Thoracic aorta (tissue), 2 donors: ENCODE measurements at regions not wholly inside any gene's neighbourhood (a gene's known extent, or its start where the extent isn't known, plus 50 kb on each side); places are given as distances from the start of the nearest gene placed in this dataset.

Experiments
- ATAC-seq: fragments of 150-250 bp; one replicate; pipeline ENCODE4 v1.8.0; 2017; ENCODE audit warnings: low read depth; ENCODE audit not compliant: insufficient number of reproducible peaks, low FRiP score
- DNase-seq: peaks from one replicate; pipeline ENCODE4 v3.0.0-alpha.2; 2020; ENCODE audit warnings: low spot score
- H3K27ac ChIP-seq, 2 donors: fragments of 200-600 bp; sonication (generic); 1 replicate in 1 of 2; 2 replicates in 1 of 2; pipeline ENCODE4 v1.5.1; 2016; ENCODE audit warnings: mild to moderate bottlenecking in 2 of 2, moderate library complexity in 2 of 2
- H3K27me3 ChIP-seq: fragments of 200-600 bp; sonication (generic); replicated peaks from 2 replicates; pipeline ENCODE4 v1.6.0; 2016; ENCODE audit warnings: mild to moderate bottlenecking; ENCODE audit not compliant: insufficient read depth
- H3K36me3 ChIP-seq: fragments of 200-600 bp; sonication (generic); one replicate; pipeline ENCODE4 v1.5.1; 2016
- H3K4me1 ChIP-seq, 2 donors: fragments of 200-600 bp; sonication (generic); 1 replicate in 1 of 2; 2 replicates in 1 of 2; pipeline versions ENCODE4 v1.5.1 to v1.6.0; 2016; ENCODE audit warnings: low read depth in 2 of 2, mild to moderate bottlenecking in 1 of 2; ENCODE audit not compliant: control insufficient read depth in 1 of 2
- H3K4me3 ChIP-seq: fragments of 200-600 bp; sonication (generic); 2 replicates; pipeline ENCODE4 v1.5.1; 2016; ENCODE audit warnings: mild to moderate bottlenecking
- H3K9me3 ChIP-seq: fragments of 200-600 bp; sonication (generic); 2 replicates; pipeline ENCODE4 v1.5.1; 2016
- TF ChIP-seq, protein P1 (sequence below): fragments of 200-600 bp; sonication (generic); IDR thresholded peaks from one replicate; pipeline ENCODE4 v1.5.1; 2019; ENCODE audit warnings: antibody characterized with exemption

- Histone ChIP-seq H3K27me3 (no peaks in the 10 kb centered on the region), H3K36me3 (no peaks in the 10 kb centered on the region), H3K9me3 (no peaks in the 10 kb centered on the region), H3K4me1 (peaks cover 0 to 10% of the 10 kb centered on the region in 2 donors), H3K4me3 (no peak overlapping the region), H3K27ac (no peak overlapping the region)
- TF ChIP-seq, protein P1, sequence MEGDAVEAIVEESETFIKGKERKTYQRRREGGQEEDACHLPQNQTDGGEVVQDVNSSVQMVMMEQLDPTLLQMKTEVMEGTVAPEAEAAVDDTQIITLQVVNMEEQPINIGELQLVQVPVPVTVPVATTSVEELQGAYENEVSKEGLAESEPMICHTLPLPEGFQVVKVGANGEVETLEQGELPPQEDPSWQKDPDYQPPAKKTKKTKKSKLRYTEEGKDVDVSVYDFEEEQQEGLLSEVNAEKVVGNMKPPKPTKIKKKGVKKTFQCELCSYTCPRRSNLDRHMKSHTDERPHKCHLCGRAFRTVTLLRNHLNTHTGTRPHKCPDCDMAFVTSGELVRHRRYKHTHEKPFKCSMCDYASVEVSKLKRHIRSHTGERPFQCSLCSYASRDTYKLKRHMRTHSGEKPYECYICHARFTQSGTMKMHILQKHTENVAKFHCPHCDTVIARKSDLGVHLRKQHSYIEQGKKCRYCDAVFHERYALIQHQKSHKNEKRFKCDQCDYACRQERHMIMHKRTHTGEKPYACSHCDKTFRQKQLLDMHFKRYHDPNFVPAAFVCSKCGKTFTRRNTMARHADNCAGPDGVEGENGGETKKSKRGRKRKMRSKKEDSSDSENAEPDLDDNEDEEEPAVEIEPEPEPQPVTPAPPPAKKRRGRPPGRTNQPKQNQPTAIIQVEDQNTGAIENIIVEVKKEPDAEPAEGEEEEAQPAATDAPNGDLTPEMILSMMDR = no peak
- no peak for ATAC-seq
- DNase-seq = no peak
Observed at GRCh38 chr20:22908437-22908836, 126.7 kb upstream of the SSTR4 start.

DNA sequence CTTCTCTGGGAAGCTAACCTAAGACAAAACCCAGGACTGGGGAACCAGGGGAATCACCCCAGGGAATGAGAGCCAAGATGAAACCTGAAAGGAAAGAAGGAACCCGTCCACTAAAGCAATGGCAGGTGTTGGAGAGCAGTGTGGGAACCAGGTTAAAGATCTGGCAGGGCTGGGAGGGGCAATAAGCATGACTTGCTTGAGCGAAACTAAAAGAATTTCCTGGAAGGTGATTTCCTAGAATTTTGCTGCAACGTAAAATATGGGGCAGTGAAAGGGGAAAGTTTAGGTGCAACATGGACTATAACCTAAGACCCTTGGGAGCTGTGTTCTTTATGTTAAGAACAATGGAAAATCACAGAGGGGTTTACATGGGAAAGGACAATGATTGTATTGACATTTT lies 126.2 kb upstream of the SSTR4 start:
- no peak overlapping the region for H3K27ac ChIP-seq
- H3K27me3 ChIP-seq = no peaks in the 10 kb centered on the region
- no peak for ATAC-seq
- no peaks in the 10 kb centered on the region for H3K9me3 ChIP-seq
- TF ChIP-seq, protein P1 = no peak
- no peaks in the 10 kb centered on the region for H3K36me3 ChIP-seq
- peaks cover 0 to 10% of the 10 kb centered on the region in 2 donors for H3K4me1 ChIP-seq
- no peak for DNase-seq
- no peak overlapping the region for H3K4me3 ChIP-seq

GRCh38 chr20:22909436-22909835 lies 125.7 kb upstream of the SSTR4 start:
- Histone ChIP-seq H3K4me1 (peaks cover 0 to 10% of the 10 kb centered on the region in 2 donors), H3K9me3 (no peaks in the 10 kb centered on the region), H3K27me3 (no peaks in the 10 kb centered on the region), H3K4me3 (no peak overlapping the region), H3K36me3 (no peaks in the 10 kb centered on the region), H3K27ac (no peak overlapping the region)
- ATAC-seq (no peak), DNase-seq (no peak)
- TF ChIP-seq, protein P1 = no peak

DNA sequence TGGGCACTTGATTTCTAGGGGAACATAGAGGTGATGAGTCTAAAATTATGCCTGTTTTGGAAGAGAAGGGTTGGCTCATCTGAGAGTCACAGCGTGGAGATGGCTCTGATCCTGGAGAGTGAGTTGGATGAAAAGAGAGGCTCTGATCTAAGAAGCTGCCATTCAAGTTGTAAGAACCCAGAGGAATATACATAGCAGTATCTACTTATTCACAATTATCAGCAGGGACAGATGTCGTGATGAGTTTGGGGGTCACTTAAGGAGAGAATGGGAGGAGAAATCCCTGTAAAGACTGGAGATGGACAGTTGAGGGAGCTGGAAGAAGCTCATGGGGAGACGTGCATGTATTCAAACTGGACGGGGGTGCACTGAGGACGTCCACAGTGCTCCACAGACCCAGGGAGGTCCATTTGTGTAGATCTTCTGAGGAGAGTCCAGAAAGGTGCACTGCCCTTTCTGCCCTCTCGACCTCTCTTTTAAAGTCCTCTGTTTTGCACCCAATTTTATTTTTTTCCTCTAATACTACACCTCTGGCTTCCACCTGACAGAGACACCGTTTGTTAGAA lies 124.7 kb upstream of the SSTR4 start:
- peaks cover 0 to 6% of the 10 kb centered on the region in 2 donors for H3K4me1 ChIP-seq
- H3K9me3 ChIP-seq = no peaks in the 10 kb centered on the region
- ATAC-seq = no peak
- H3K36me3 ChIP-seq = no peaks in the 10 kb centered on the region
- H3K4me3 ChIP-seq = no peak overlapping the region
- DNase-seq = no peak
- no peak overlapping the region for H3K27ac ChIP-seq
- TF ChIP-seq, protein P1 = no peak
- no peaks in the 10 kb centered on the region for H3K27me3 ChIP-seq

DNA sequence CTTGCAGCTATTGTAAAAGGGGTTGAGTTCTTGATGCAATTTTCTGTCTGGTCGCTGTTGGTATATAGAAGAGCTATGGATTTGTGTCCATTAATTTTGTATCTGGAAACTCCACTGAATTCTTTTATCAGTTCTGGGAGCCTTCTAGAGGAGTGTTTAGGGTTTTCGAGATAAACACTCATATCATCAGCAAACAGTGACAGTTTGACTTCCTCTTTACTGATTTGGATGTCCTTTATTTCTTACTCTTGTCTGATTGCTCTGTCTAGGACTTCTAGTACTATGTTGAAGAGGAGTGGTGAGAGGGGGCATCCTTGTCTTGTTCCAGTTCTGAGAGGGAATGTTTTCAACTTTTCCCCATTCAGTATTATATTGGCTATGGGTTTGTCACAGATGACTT lies 120.8 kb upstream of the SSTR4 start:
- Histone ChIP-seq H3K27ac (no peak overlapping the region), H3K36me3 (no peaks in the 10 kb centered on the region), H3K4me3 (no peak overlapping the region), H3K4me1 (no peaks in the 10 kb centered on the region), H3K9me3 (no peaks in the 10 kb centered on the region), H3K27me3 (no peaks in the 10 kb centered on the region)
- TF ChIP-seq, protein P1 = no peak
- ATAC-seq (no peak), DNase-seq (no peak)
